GM12865 (cell line): ENCODE measurements at regions not wholly inside any gene's neighbourhood (a gene's known extent, or its start where the extent isn't known, plus 50 kb on each side); places are given as distances from the start of the nearest gene placed in this dataset.
"Not testable (repeated sequence)": the region's sequence is repeated elsewhere in the genome, so short reads cannot be mapped to it uniquely, and the experiment has no call there.

Experiments used
- DNase-seq: peaks from one replicate; pipeline ENCODE4 v3.0.0; 2010; ENCODE audit warnings: low read depth
- H3K4me3 ChIP-seq: 2 replicates; pipeline ENCODE4 v1.5.1; 2011; ENCODE audit warnings: mild to moderate bottlenecking, low read depth, low read length, control low read depth
- TF ChIP-seq, protein P1 (sequence below): IDR thresholded peaks from 2 replicates; pipeline ENCODE4 v1.5.1; 2011; ENCODE audit warnings: low read length, control low read depth, low read depth, inconsistent platforms; ENCODE audit not compliant: insufficient read depth; ENCODE audit errors: missing control alignments

- H3K4me3 ChIP-seq, result no peak overlapping the region
- no peak for DNase-seq
- TF ChIP-seq, protein P1, sequence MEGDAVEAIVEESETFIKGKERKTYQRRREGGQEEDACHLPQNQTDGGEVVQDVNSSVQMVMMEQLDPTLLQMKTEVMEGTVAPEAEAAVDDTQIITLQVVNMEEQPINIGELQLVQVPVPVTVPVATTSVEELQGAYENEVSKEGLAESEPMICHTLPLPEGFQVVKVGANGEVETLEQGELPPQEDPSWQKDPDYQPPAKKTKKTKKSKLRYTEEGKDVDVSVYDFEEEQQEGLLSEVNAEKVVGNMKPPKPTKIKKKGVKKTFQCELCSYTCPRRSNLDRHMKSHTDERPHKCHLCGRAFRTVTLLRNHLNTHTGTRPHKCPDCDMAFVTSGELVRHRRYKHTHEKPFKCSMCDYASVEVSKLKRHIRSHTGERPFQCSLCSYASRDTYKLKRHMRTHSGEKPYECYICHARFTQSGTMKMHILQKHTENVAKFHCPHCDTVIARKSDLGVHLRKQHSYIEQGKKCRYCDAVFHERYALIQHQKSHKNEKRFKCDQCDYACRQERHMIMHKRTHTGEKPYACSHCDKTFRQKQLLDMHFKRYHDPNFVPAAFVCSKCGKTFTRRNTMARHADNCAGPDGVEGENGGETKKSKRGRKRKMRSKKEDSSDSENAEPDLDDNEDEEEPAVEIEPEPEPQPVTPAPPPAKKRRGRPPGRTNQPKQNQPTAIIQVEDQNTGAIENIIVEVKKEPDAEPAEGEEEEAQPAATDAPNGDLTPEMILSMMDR, result no peak
These were observed 62.0 kb upstream of the KLF7 start for GRCh38 chr2:207227749-207228145.

DNA sequence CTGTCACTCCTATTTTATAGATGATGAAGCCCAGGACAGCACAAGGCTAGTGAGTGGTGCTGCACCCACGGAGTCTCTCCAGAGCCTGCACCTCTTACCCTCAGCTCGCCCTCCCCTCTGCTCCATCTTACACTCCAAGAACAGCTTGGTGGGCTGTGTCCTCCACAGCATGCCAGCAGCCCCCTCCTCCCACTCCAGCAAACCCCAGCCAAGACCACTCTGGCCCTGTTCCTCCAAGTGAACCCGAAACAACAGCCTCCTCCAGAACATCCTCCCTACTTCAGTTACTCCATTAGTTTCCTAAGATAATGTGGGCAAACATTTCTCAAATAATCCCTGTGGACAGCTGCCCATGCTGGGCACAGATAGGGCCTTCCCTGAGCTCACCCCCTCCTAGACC lies 62.7 kb upstream of the KLF7 start:
- H3K4me3 ChIP-seq, result no peak overlapping the region
- no peak for DNase-seq
- TF ChIP-seq, protein P1, result no peak

GRCh38 chr2:207229161-207229560 lies 63.4 kb upstream of the KLF7 start:
- DNase-seq, result no peak
- no peak overlapping the region for H3K4me3 ChIP-seq
- TF ChIP-seq, protein P1, result no peak

- peak; percentile 14 for DNase-seq
- no peak overlapping the region for H3K4me3 ChIP-seq
- TF ChIP-seq, protein P1, result peak; percentile 55
These were observed 64.7 kb upstream of the KLF7 start for GRCh38 chr2:207230261-207231105.

DNA sequence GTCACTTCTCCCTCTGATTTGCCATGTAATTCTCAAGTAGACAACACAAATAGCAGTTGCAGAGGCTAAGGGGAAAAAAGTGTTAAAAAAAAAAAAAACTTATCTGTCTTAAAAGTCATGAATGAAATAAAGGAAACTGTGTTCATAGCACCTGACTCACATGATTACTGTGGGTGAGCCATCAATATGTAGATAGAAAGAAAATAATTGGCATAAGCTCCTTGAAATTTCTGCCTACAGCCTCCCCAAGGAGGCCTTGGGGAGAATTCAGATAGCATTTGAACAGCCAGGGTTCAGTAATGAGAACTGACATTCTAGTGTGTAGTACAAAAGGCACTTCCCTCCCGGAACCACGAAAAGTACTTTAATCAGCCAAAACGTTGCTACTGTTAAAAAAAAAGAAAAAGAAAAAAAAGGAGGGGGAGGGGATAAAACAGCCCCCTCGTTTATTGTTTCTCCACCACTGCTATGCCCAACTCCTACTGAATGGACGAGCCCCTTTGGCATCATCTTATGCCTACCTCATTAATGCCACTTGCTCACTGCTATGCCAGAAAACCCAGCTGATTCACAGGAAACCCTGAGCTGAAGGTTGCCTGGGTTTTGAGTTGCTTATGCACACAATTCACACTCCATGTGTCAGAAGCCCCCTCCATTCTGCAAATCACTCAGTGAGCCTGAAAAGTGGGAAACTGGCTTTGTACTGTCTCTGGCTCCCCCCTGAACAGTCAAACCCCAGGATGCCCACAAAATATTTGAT lies 65.5 kb upstream of the KLF7 start:
- H3K4me3 ChIP-seq, result no peak overlapping the region
- no peak for DNase-seq
- TF ChIP-seq, protein P1, result no peak

DNA sequence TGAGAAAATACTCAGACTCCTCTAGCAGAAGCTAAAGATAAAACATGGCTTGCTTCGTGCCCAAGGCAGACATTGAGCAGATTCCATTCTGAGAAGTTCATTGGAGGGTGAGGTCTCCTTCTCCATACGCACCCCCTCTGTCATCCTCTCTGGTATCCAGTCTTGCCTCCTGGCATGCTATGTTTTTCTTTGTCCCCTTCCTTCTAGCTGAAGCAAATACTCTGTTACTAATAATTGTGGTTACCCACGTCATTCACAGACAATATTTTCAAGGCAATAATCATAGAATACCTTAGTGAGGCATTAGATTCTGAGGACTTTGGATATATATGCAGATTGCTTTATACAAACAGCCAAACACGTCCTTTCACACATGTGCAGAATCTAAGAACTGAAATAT lies 66.2 kb upstream of the KLF7 start:
- H3K4me3 ChIP-seq, result no peak overlapping the region
- no peak for DNase-seq
- TF ChIP-seq, protein P1, result no peak

DNA sequence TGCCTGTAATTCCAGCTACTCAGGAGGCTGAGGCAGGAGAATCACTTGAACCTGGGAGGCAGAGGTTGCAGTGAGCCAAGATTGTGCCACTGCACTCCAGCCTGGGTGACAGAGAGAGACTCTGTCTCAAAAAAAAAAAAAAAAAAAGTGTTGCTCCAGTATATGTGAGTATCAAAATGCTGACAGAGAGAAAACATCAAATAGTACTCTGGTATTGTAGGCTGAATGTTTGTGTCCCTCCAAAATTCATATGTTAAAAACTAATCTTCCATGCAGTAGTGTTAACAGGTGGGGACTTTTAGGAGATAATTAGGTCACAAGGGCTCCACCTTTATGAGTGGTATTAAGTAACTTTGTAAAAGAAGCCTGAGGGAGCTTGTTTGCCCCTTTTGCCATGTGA lies 67.4 kb upstream of the KLF7 start:
- DNase-seq, H3K4me3 ChIP-seq: not testable (repeated sequence)
